GM06990 (cell line): ENCODE measurements at regions not wholly inside any gene's neighbourhood (a gene's known extent, or its start where the extent isn't known, plus 50 kb on each side); places are given as distances from the start of the nearest gene placed in this dataset.

ENCODE experiments used
- DNase-seq: peaks from one replicate; pipeline ENCODE4 v3.0.0-alpha.2; 2011; ENCODE audit not compliant: insufficient read length; ENCODE audit errors: extremely low read depth
- H3K27me3 ChIP-seq: replicated peaks from 2 replicates; pipeline ENCODE4 v1.6.0; 2011; ENCODE audit warnings: low read length; ENCODE audit not compliant: control insufficient read depth, insufficient read depth
- H3K36me3 ChIP-seq: 2 replicates; pipeline ENCODE4 v1.5.1; 2011; ENCODE audit warnings: low read length; ENCODE audit not compliant: control insufficient read depth, insufficient read depth
- H3K4me3 ChIP-seq: replicated peaks from 2 replicates; pipeline ENCODE4 v1.5.1; 2011; ENCODE audit warnings: low read depth, mild to moderate bottlenecking, control low read depth, low read length
- TF ChIP-seq, protein P1 (sequence below): IDR thresholded peaks from 2 replicates; pipeline ENCODE4 v1.5.1; 2011; ENCODE audit warnings: low read length, control low read depth, mild to moderate bottlenecking, inconsistent platforms; ENCODE audit not compliant: insufficient read depth, poor library complexity, severe bottlenecking

- DNase-seq = no peak
- H3K27me3 ChIP-seq = no peaks in the 10 kb centered on the region
- no peaks in the 10 kb centered on the region for H3K36me3 ChIP-seq
- TF ChIP-seq, protein P1, sequence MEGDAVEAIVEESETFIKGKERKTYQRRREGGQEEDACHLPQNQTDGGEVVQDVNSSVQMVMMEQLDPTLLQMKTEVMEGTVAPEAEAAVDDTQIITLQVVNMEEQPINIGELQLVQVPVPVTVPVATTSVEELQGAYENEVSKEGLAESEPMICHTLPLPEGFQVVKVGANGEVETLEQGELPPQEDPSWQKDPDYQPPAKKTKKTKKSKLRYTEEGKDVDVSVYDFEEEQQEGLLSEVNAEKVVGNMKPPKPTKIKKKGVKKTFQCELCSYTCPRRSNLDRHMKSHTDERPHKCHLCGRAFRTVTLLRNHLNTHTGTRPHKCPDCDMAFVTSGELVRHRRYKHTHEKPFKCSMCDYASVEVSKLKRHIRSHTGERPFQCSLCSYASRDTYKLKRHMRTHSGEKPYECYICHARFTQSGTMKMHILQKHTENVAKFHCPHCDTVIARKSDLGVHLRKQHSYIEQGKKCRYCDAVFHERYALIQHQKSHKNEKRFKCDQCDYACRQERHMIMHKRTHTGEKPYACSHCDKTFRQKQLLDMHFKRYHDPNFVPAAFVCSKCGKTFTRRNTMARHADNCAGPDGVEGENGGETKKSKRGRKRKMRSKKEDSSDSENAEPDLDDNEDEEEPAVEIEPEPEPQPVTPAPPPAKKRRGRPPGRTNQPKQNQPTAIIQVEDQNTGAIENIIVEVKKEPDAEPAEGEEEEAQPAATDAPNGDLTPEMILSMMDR = no peak
- no peak overlapping the region for H3K4me3 ChIP-seq
These were observed 543.9 kb downstream of the TLE1 start for GRCh38 chr9:81145331-81145963.

DNA sequence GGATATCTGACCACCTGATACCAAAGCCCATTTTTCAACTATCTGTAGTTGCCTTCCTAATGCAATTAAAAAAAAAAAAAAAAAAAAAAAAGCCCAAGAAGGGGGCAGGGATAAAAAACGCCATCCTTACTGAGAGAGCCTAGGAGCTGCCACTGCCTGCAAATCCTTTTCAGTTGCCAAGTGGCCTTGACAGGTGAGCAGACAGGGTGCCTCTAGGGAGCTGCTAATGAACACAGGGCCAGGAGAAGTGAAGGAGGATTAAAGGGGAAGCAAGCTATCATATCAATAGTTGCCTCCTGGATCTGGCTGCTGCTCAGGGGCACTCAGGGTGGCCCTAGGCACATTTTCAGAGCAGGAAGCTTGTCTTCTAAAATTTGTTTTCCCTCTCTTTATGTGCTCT, 547.4 kb downstream of the TLE1 start:
- DNase-seq = no peak
- Histone ChIP-seq H3K4me3 (no peak overlapping the region), H3K27me3 (no peaks in the 10 kb centered on the region), H3K36me3 (no peaks in the 10 kb centered on the region)
- TF ChIP-seq, protein P1 = no peak

GRCh38 chr9:81137976-81138568, 551.3 kb downstream of the TLE1 start:
- Histone ChIP-seq H3K27me3 (no peaks in the 10 kb centered on the region), H3K36me3 (no peaks in the 10 kb centered on the region), H3K4me3 (no peak overlapping the region)
- no peak for DNase-seq
- TF ChIP-seq, protein P1 = no peak

DNA sequence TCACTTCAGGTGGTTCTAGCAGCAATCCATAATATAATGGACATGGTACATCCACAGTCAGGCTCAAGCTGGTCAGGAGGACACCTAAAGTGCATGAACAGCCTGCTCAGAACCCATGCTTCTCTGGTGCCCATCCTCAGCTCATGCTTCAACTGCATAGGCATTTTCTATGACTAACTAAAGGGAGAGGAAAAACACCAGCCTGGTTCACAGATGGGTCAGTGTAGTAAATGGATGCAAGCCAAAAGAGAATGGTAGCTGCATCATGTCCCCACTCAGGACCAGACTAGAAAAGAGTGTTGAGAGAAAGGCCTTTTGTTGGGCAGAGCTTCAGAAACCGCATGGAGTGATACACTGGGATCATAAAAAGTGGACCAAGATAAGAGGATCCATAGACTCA, 556.6 kb downstream of the TLE1 start:
- DNase-seq = no peak
- Histone ChIP-seq H3K27me3 (no peaks in the 10 kb centered on the region), H3K4me3 (no peak overlapping the region), H3K36me3 (no peaks in the 10 kb centered on the region)
- TF ChIP-seq, protein P1 = no peak

DNA sequence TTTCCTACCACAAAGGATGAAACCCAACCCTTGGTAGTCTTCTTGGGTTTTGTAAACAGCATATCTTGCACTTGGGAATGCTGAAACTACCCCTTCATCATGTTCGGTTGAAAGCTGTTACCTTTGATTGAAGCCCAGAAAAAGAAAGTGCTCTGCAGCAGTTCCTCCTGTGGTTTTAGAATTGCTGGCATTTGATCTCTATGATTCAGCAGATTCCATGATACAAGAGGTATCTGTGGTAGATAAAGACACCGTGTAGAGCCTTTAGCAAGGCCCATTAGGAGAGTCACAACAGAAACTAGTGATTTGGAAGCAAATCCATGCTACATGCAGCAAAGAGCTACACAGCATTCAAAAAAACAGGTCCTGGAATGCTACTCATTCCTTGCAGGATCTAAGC, 557.0 kb downstream of the TLE1 start:
- Histone ChIP-seq H3K27me3 (no peaks in the 10 kb centered on the region), H3K36me3 (no peaks in the 10 kb centered on the region), H3K4me3 (no peak overlapping the region)
- TF ChIP-seq, protein P1 = no peak
- no peak for DNase-seq
